ENCODE measurements at regions not wholly inside any gene's neighbourhood (a gene's known extent, or its start where the extent isn't known, plus 50 kb on each side); places are given as distances from the start of the nearest gene placed in this dataset.

GRCh38 chr14:101169267-101169666 lies 265.7 kb upstream of the RTL1 start:
- no peak overlapping the region for H3K4me3 ChIP-seq (ENCODE audit: low read depth, low read length, poor library complexity, severe bottlenecking)
- intact Hi-C loops (cut with micrococcal nuclease; ENCODE audit: unreplicated experiment), result no loop called here
- H3K9me3 ChIP-seq (ENCODE audit: low read depth, low read length, poor library complexity, severe bottlenecking), result peaks cover 9% of the 10 kb centered on the region
- POLR2A ChIA-PET (ENCODE audit: low non-redundant PET), result no interaction called here
- H3K4me1 ChIP-seq (ENCODE audit: insufficient read depth, low read length, poor library complexity, severe bottlenecking), result no peaks in the 10 kb centered on the region
- H3K27me3 ChIP-seq (replicated peaks; ENCODE audit: insufficient read depth, low read depth, low read length, poor library complexity), result no peaks in the 10 kb centered on the region
- CTCF ChIA-PET, result no interaction called here
- no peak for DNase-seq (ENCODE audit: low spot score)
- no peak for TF ChIP-seq EZH2 (IDR thresholded peaks at IDR 0.05; ENCODE audit: borderline replicate concordance, low read depth, low read length, poor library complexity, severe bottlenecking)
- no peak for TF ChIP-seq CTCF (conservative IDR thresholded peaks at IDR 0.05; ENCODE audit: low read depth, low read length)
- H3K27ac ChIP-seq (ENCODE audit: low read depth, low read length, poor library complexity, severe bottlenecking), result no peak overlapping the region
- no peaks in the 10 kb centered on the region for H3K36me3 ChIP-seq (ENCODE audit: insufficient read depth, low read length, poor library complexity, severe bottlenecking)
- BruUV-seq (replicated peaks), result no TSS peak

GRCh38 chr14:101171650-101172049 lies 268.1 kb upstream of the RTL1 start:
- POLR2A ChIA-PET (ENCODE audit: low non-redundant PET), result no interaction called here
- CTCF ChIA-PET, result no interaction called here
- intact Hi-C loops (cut with micrococcal nuclease; ENCODE audit: unreplicated experiment), result no loop called here

GRCh38 chr14:101173698-101174521 lies 270.4 kb upstream of the RTL1 start:
- ChIA-PET POLR2A (ENCODE audit: low non-redundant PET) (no interaction called here), CTCF (no interaction called here)
- Histone ChIP-seq H3K4me1 (ENCODE audit: insufficient read depth, low read length, poor library complexity, severe bottlenecking) (no peaks in the 10 kb centered on the region), H3K36me3 (ENCODE audit: insufficient read depth, low read length, poor library complexity, severe bottlenecking) (no peaks in the 10 kb centered on the region), H3K9me3 (ENCODE audit: low read depth, low read length, poor library complexity, severe bottlenecking) (no peaks in the 10 kb centered on the region), H3K27ac (ENCODE audit: low read depth, low read length, poor library complexity, severe bottlenecking) (no peak overlapping the region), H3K27me3 (replicated peaks; ENCODE audit: insufficient read depth, low read depth, low read length, poor library complexity) (no peaks in the 10 kb centered on the region), H3K4me3 (ENCODE audit: low read depth, low read length, poor library complexity, severe bottlenecking) (no peak overlapping the region)
- no TSS peak for BruUV-seq (replicated peaks)
- no peak for DNase-seq (ENCODE audit: low spot score)
- TF ChIP-seq EZH2 (IDR thresholded peaks at IDR 0.05; ENCODE audit: borderline replicate concordance, low read depth, low read length, poor library complexity, severe bottlenecking), result no peak
- TF ChIP-seq CTCF (conservative IDR thresholded peaks at IDR 0.05; ENCODE audit: low read depth, low read length), result no peak
- intact Hi-C loops (cut with micrococcal nuclease; ENCODE audit: unreplicated experiment), result no loop called here

More at GRCh38 chr14:101171650-101172049, 268.1 kb upstream of the RTL1 start:
- Histone ChIP-seq H3K27ac (ENCODE audit: low read depth, low read length, poor library complexity, severe bottlenecking) (no peak overlapping the region), H3K9me3 (ENCODE audit: low read depth, low read length, poor library complexity, severe bottlenecking) (peaks cover 9% of the 10 kb centered on the region), H3K4me3 (ENCODE audit: low read depth, low read length, poor library complexity, severe bottlenecking) (no peak overlapping the region), H3K27me3 (replicated peaks; ENCODE audit: insufficient read depth, low read depth, low read length, poor library complexity) (no peaks in the 10 kb centered on the region), H3K36me3 (ENCODE audit: insufficient read depth, low read length, poor library complexity, severe bottlenecking) (no peaks in the 10 kb centered on the region), H3K4me1 (ENCODE audit: insufficient read depth, low read length, poor library complexity, severe bottlenecking) (no peaks in the 10 kb centered on the region)
- DNase-seq (ENCODE audit: low spot score), result no peak
- TF ChIP-seq EZH2 (IDR thresholded peaks at IDR 0.05; ENCODE audit: borderline replicate concordance, low read depth, low read length, poor library complexity, severe bottlenecking), result no peak
- TF ChIP-seq CTCF (conservative IDR thresholded peaks at IDR 0.05; ENCODE audit: low read depth, low read length), result no peak
- BruUV-seq (replicated peaks), result no TSS peak

Measured in A673 (cell line).